GM12874 (cell line): ENCODE measurements at regions not wholly inside any gene's neighbourhood (a gene's known extent, or its start where the extent isn't known, plus 50 kb on each side); places are given as distances from the start of the nearest gene placed in this dataset.

ENCODE experiments used
- TF ChIP-seq, protein P1 (sequence below): IDR thresholded peaks from 2 replicates; pipeline ENCODE4 v1.5.1; 2011; ENCODE audit warnings: low read depth, mild to moderate bottlenecking, control low read depth, low read length, moderate library complexity; ENCODE audit not compliant: insufficient read depth

DNA sequence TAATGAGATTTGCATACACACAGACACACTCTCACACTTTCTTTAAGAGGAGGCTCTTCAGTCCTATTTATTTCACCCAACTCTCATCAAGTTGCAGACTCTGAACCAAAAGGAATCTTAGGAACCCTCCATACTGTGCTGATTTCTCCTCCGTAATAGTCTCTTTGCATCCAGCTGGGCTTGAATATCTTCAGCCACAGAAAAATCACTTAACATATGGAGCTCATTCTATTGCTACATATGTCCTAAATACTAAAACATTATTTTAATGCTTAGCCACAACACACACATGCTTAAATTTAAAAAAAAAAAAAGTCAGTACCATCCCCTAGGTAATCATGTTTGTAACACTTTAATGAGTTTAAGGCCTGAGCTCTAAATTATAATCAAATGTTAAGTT, 287.5 kb upstream of the CNTN6 start:
- TF ChIP-seq, protein P1, sequence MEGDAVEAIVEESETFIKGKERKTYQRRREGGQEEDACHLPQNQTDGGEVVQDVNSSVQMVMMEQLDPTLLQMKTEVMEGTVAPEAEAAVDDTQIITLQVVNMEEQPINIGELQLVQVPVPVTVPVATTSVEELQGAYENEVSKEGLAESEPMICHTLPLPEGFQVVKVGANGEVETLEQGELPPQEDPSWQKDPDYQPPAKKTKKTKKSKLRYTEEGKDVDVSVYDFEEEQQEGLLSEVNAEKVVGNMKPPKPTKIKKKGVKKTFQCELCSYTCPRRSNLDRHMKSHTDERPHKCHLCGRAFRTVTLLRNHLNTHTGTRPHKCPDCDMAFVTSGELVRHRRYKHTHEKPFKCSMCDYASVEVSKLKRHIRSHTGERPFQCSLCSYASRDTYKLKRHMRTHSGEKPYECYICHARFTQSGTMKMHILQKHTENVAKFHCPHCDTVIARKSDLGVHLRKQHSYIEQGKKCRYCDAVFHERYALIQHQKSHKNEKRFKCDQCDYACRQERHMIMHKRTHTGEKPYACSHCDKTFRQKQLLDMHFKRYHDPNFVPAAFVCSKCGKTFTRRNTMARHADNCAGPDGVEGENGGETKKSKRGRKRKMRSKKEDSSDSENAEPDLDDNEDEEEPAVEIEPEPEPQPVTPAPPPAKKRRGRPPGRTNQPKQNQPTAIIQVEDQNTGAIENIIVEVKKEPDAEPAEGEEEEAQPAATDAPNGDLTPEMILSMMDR = no peak

- TF ChIP-seq, protein P1 = no peak
Observed at GRCh38 chr3:806006-806405, 286.8 kb upstream of the CNTN6 start.

DNA sequence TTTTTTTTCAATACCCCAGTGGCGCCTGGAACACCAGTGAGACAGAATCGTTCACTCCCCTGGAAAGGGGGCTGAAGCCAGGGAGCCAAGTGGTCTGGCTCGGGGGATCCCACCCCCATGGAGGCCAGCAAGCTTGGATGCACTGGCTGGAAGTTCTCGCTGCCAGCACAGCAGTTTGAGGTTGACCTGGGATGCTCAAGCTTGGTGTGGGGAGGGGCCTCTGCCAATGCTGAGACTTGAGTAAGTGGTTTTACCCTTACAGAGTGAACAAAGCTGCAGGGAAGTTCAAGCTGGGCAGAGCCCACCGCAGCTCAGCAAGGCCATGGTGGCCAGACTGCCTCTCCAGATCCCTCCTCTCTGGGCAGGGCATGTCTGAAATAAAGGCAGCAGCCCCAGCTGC, 276.2 kb upstream of the CNTN6 start:
- TF ChIP-seq, protein P1 = no peak

DNA sequence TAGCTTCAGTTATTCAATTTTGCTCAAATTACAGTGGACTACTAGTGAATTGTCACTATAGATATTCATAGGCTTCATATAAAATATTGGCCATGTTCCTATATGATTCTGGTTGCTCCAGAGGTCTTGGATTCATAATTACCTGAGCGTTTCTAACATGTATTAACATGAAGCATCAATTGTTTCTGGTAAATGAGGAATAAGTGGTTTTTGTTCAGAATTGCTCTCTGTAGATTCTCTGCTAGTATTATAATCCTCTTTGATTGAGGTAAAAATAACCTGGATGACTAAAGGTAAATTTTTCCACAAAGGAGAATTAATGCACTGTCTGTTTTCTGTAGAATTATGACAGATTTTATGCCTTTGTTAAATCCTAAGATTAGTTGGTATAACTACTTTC, 258.1 kb upstream of the CNTN6 start:
- TF ChIP-seq, protein P1 = no peak

DNA sequence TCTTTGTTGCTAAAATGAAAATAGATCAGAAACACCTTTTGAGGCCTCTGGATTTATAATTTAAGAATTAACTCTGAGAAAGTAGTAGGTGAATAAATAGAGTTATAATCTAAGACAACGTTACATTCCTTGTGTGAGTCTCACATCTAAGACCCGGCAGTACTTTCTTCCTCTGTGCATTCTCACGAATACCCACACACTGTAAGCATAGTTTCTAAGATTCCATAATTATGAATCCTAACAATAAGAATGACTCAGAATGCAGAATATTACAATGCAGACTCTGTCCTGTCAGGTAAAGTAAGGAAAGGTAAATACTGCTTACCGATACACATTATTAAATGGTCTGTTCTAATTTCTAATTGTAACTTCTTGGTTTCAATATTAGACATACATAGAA, 257.7 kb upstream of the CNTN6 start:
- TF ChIP-seq, protein P1 = no peak

DNA sequence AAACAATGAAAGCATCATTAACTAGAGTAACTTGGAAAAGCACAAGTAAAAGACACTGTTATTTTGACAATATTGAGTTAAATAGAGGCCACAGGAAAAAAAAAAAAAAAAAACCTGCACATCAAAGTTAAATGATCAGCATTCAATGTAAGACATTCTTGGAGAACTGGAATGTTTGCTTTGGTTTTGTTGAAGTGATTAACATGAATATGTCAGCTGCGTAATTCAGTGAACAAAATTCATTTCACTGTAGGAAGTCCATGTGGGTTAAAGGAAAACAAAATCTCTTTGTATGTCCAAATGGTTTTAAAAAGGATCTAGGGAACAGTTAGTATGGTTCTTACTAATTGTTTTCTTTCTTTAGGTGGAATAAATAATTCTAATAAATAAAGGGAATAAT, 252.8 kb upstream of the CNTN6 start:
- TF ChIP-seq, protein P1 = no peak

GRCh38 chr3:851098-851790, 241.6 kb upstream of the CNTN6 start:
- TF ChIP-seq, protein P1 = peak; percentile 43

DNA sequence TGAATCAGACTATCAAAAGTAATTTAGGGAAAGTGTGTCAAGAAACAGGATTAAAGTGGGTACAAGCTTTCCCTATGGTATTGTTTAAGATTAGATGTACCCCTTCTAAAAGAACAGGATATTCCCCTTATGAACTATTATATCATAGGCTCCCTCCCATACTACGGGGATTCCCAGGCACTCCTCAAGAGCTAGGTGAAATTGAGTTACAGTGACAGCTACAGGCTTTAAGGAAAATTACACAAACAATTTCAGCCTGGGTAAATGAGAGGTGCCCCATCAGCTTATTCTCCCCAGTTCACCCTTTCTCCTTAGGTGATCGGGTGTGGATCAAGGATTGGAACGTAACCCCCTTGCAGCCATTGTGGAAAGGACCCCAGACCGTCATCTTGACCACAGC, 240.8 kb upstream of the CNTN6 start:
- TF ChIP-seq, protein P1 = 0 out of 2 replicates have a peak, but pooled peaks have one; percentile 11
